EL (cell line): ENCODE measurements at regions not wholly inside any gene's neighbourhood (a gene's known extent, or its start where the extent isn't known, plus 50 kb on each side); places are given as distances from the start of the nearest gene placed in this dataset.
"Not testable (repeated sequence)": the region's sequence is repeated elsewhere in the genome, so short reads cannot be mapped to it uniquely, and the experiment has no call there.

ENCODE experiments used
- DNase-seq: peaks from one replicate; pipeline ENCODE4 v3.0.0-alpha.2; 2016

- no peak for DNase-seq
Measured at GRCh38 chr4:112708772-112709171, 71.8 kb downstream of the LARP7 start.

- DNase-seq = no peak
Measured at GRCh38 chr4:112714922-112715901, 78.3 kb downstream of the LARP7 start.

GRCh38 chr4:112717856-112718255, 80.9 kb downstream of the LARP7 start:
- no peak for DNase-seq

- DNase-seq = no peak
Measured at GRCh38 chr4:112721627-112722026, 84.7 kb downstream of the LARP7 start.

GRCh38 chr4:112726041-112726440, 89.1 kb downstream of the LARP7 start:
- no peak for DNase-seq

- DNase-seq = not testable (repeated sequence)
Measured at GRCh38 chr4:112727728-112728127, 90.8 kb downstream of the LARP7 start.

GRCh38 chr4:112731715-112732114, 94.8 kb downstream of the LARP7 start:
- no peak for DNase-seq

GRCh38 chr4:112732142-112732541, 95.2 kb downstream of the LARP7 start:
- DNase-seq = no peak

GRCh38 chr4:112735474-112735951, 98.6 kb downstream of the LARP7 start:
- no peak for DNase-seq

- no peak for DNase-seq
Measured at GRCh38 chr4:112736718-112737135, 99.8 kb downstream of the LARP7 start.

- no peak for DNase-seq
Measured at GRCh38 chr4:112739442-112739841, 102.5 kb downstream of the LARP7 start.

- peak; percentile 16 for DNase-seq
Measured at GRCh38 chr4:112747036-112747435, 110.1 kb downstream of the LARP7 start.

- no peak for DNase-seq
Measured at GRCh38 chr4:112748352-112748878, 111.5 kb downstream of the LARP7 start.

GRCh38 chr4:112750749-112751148, 113.8 kb downstream of the LARP7 start:
- not testable (repeated sequence) for DNase-seq

GRCh38 chr4:112751447-112751846, 114.5 kb downstream of the LARP7 start:
- no peak for DNase-seq

GRCh38 chr4:112752061-112752460, 115.1 kb downstream of the LARP7 start:
- DNase-seq = no peak

- no peak for DNase-seq
Measured at GRCh38 chr4:112752510-112752909, 115.6 kb downstream of the LARP7 start.

GRCh38 chr4:112753333-112753732, 116.4 kb downstream of the LARP7 start:
- DNase-seq = no peak

- no peak for DNase-seq
Measured at GRCh38 chr4:112759313-112759712, 122.4 kb downstream of the LARP7 start.

- peak; percentile 17 for DNase-seq
Measured at GRCh38 chr4:112765317-112765974, 128.5 kb downstream of the LARP7 start.

- DNase-seq = peak; percentile 35
Measured at GRCh38 chr4:112766422-112766821, 129.5 kb downstream of the LARP7 start.

GRCh38 chr4:112767386-112767785, 130.4 kb downstream of the LARP7 start:
- DNase-seq = no peak

GRCh38 chr4:112770114-112770513, 133.2 kb downstream of the LARP7 start:
- DNase-seq = no peak

- no peak for DNase-seq
Measured at GRCh38 chr4:112775801-112776200, 138.9 kb downstream of the LARP7 start.
